HepG2 (cell line): ENCODE measurements at regions not wholly inside any gene's neighbourhood (a gene's known extent, or its start where the extent isn't known, plus 50 kb on each side); places are given as distances from the start of the nearest gene placed in this dataset.

ENCODE experiments used
- ATAC-seq: fragments of 200-7000 bp; cut with Tn5 transposase; 3 replicates; pipeline ENCODE4 v1.9.1; 2020; ENCODE audit warnings: mild to moderate bottlenecking, moderate library complexity
- BruUV-seq: library from RNA; stranded (reverse); fragments of 400-500 nt; replicated peaks from 2 replicates; lab custom pipeline; 2021; lab: Mats Ljungman, UMichigan
- CTCF ChIA-PET: fragments of 300-600 bp; formaldehyde crosslinking; extraction: SDS; loops from one replicate; lab custom pipeline; 2021; ENCODE audit warnings: low total read pairs, inconsistent platforms, low intra/inter-chr PET ratio; lab: Yijun Ruan, JAX
- POLR2A ChIA-PET: fragments of 350-600 bp; sonication (Branson Sonifier 250); formaldehyde crosslinking; loops from one replicate; lab custom pipeline; 2020; ENCODE audit warnings: antibody characterized with exemption, inconsistent platforms; lab: Yijun Ruan, JAX
- DNase-seq: peaks from one replicate; pipeline ENCODE4 v3.0.0-alpha.2; 2015; ENCODE audit warnings: low spot score
- FAIRE-seq: peaks from 3 replicates; lab custom pipeline; 2011; peaks lifted over from hg19 to GRCh38; lab: Jason Lieb, UNC
- H2AFZ ChIP-seq: one replicate; pipeline ENCODE4 v1.6.1; 2011; ENCODE audit warnings: low read length, inconsistent platforms
- H3K27ac ChIP-seq: fragments of 300-600 bp; 3 replicates; pipeline ENCODE4 v1.8.0; 2011; ENCODE audit warnings: mixed run types, mild to moderate bottlenecking, mixed read lengths, low read length, inconsistent platforms; ENCODE audit not compliant: insufficient read depth; ENCODE audit errors: extremely low read length
- H3K27me3 ChIP-seq, 2 experiments: fragments of 200-600 bp in 1 of 2; 2 replicates in 1 of 2; 3 replicates in 1 of 2; pipeline versions ENCODE4 v1.6.0 to v1.8.0; 2011; ENCODE audit warnings: low read length in 2 of 2, mild to moderate bottlenecking in 2 of 2, moderate library complexity in 2 of 2, inconsistent platforms in 1 of 2; ENCODE audit not compliant: insufficient read depth in 2 of 2, control insufficient read depth in 1 of 2
- H3K36me3 ChIP-seq, 2 experiments: fragments of 200-600 bp in 1 of 2; replicated peaks in 1 of 2; 2 replicates in 1 of 2; 3 replicates in 1 of 2; pipeline versions ENCODE4 v1.5.1 to v1.8.0; 2011; ENCODE audit warnings: low read length in 2 of 2, inconsistent platforms in 1 of 2; ENCODE audit not compliant: insufficient read depth in 2 of 2, control insufficient read depth in 1 of 2
- H3K4me1 ChIP-seq: 2 replicates; pipeline ENCODE4 v1.5.1; 2012; ENCODE audit warnings: low read length, inconsistent platforms; ENCODE audit not compliant: insufficient read depth
- H3K4me2 ChIP-seq: 2 replicates; pipeline ENCODE4 v1.6.0; 2011; ENCODE audit warnings: low read depth, low read length, inconsistent platforms
- H3K4me3 ChIP-seq, 3 experiments: fragments of 200-600 bp in 1 of 3; sonication (generic), shearing (Covaris generic) in 1 of 3; replicated peaks in 1 of 3; 2 replicates each; pipeline ENCODE4 v1.5.1; 2011 to 2016; ENCODE audit warnings: low read length in 3 of 3, inconsistent platforms in 2 of 3, low read depth in 2 of 3, mild to moderate bottlenecking in 2 of 3, control low read depth in 1 of 3, mixed read lengths in 1 of 3; ENCODE audit not compliant: insufficient read depth in 1 of 3
- H3K79me2 ChIP-seq: one replicate; pipeline ENCODE4 v1.6.1; 2011; ENCODE audit warnings: low read length, inconsistent platforms; ENCODE audit not compliant: insufficient read depth
- H3K9ac ChIP-seq: 2 replicates; pipeline ENCODE4 v1.6.0; 2011; ENCODE audit warnings: mild to moderate bottlenecking, low read depth, low read length, inconsistent platforms; ENCODE audit not compliant: insufficient read depth
- H3K9me3 ChIP-seq: 2 replicates; pipeline ENCODE4 v1.5.1; 2012; ENCODE audit warnings: mild to moderate bottlenecking, low read length
- H4K20me1 ChIP-seq: 2 replicates; pipeline ENCODE4 v1.6.0; 2011; ENCODE audit warnings: inconsistent platforms, mild to moderate bottlenecking, low read length, moderate library complexity; ENCODE audit not compliant: insufficient read depth
- HNRNPK ChIP-seq: fragments of 200-400 bp; formaldehyde crosslinking; IDR thresholded peaks from 2 replicates; pipeline ENCODE4 v1.6.1; 2018; ENCODE audit warnings: low read length, low read depth, moderate library complexity, mild to moderate bottlenecking; ENCODE audit not compliant: poor library complexity, severe bottlenecking
- MAF1 ChIP-seq: sonication (generic); formaldehyde crosslinking; IDR thresholded peaks from 2 replicates; pipeline ENCODE4 v1.5.0; 2020; ENCODE audit warnings: missing genetic modification reagents, borderline replicate concordance
- NFYB ChIP-seq: sonication (generic); formaldehyde crosslinking; IDR thresholded peaks from 2 replicates; pipeline ENCODE4 v1.4.0; 2020; ENCODE audit warnings: missing genetic modification reagents
- NPAS2 ChIP-seq: sonication (generic); formaldehyde crosslinking; IDR thresholded peaks from 2 replicates; pipeline ENCODE4 v1.8.0; 2022; ENCODE audit warnings: mild to moderate bottlenecking, missing genetic modification reagents, borderline replicate concordance
- RAD21 ChIP-seq: fragments of 450-650 bp; formaldehyde crosslinking; IDR thresholded peaks from 2 replicates; pipeline ENCODE4 v1.5.0; 2020; ENCODE audit warnings: mild to moderate bottlenecking
- SNRNP70 ChIP-seq: fragments of 200-400 bp; formaldehyde crosslinking; IDR thresholded peaks from 2 replicates; pipeline ENCODE4 v1.6.1; 2017; ENCODE audit warnings: mild to moderate bottlenecking, low read depth, low read length, moderate library complexity
- STAT6 ChIP-seq: sonication (generic); formaldehyde crosslinking; IDR thresholded peaks from 2 replicates; pipeline ENCODE4 v1.4.0; 2020; ENCODE audit warnings: missing genetic modification reagents, mild to moderate bottlenecking, borderline replicate concordance
- TAF15 ChIP-seq: fragments of 200-400 bp; formaldehyde crosslinking; IDR thresholded peaks from one replicate; pipeline ENCODE4 v1.6.1; 2018; ENCODE audit warnings: mild to moderate bottlenecking, low read depth, low read length; ENCODE audit not compliant: poor library complexity, severe bottlenecking
- ZBTB7B ChIP-seq: sonication (generic); formaldehyde crosslinking; IDR thresholded peaks from 2 replicates; pipeline ENCODE4 v1.4.0; 2020; ENCODE audit warnings: missing genetic modification reagents
- ZNF350 ChIP-seq: sonication (generic); formaldehyde crosslinking; IDR thresholded peaks from 2 replicates; pipeline ENCODE4 v1.4.0; 2020; ENCODE audit warnings: mild to moderate bottlenecking, low read depth, missing genetic modification reagents, borderline replicate concordance
- ZNF556 ChIP-seq: sonication (generic); formaldehyde crosslinking; IDR thresholded peaks from 2 replicates; pipeline ENCODE4 v1.4.0; 2020; ENCODE audit warnings: mild to moderate bottlenecking, missing genetic modification reagents, borderline replicate concordance
- ZNF737 ChIP-seq: sonication (generic); formaldehyde crosslinking; IDR thresholded peaks from 2 replicates; pipeline ENCODE4 v1.5.0; 2020; ENCODE audit warnings: missing genetic modification reagents, mild to moderate bottlenecking, borderline replicate concordance
- ZNF772 ChIP-seq: sonication (generic); formaldehyde crosslinking; IDR thresholded peaks from 2 replicates; pipeline ENCODE4 v1.5.0; 2020; ENCODE audit warnings: mild to moderate bottlenecking, missing genetic modification reagents
- ZNF777 ChIP-seq: sonication (generic); formaldehyde crosslinking; IDR thresholded peaks from 2 replicates; pipeline ENCODE4 v1.4.0; 2020; ENCODE audit warnings: missing genetic modification reagents
- WGBS: methylation state at CpG from one replicate; pipeline ENCODE4 v1.1.6; 2017; ENCODE audit warnings: low lambda C conversion rate; 5-methylcytosine and 5-hydroxymethylcytosine counted together
- in situ Hi-C: cut with HindIII; loops from 2 replicates; pipeline ENCODE4 v1.10.0; 2017; ENCODE audit warnings: low pct_unique_long_range_greater_than_20kb; ENCODE audit not compliant: extremely low pct_ligation_motif_present
- intact Hi-C: fragments of 100-400 bp; cut with micrococcal nuclease; formaldehyde crosslinking; loops from one replicate; pipeline ENCODE4 v1.10.0; 2022; ENCODE audit not compliant: unreplicated experiment
- TF ChIP-seq, protein P1 (sequence below): sonication (generic); formaldehyde crosslinking; IDR thresholded peaks from 2 replicates; pipeline ENCODE4 v1.5.0; 2020; ENCODE audit warnings: missing genetic modification reagents
- TF ChIP-seq, protein P2 (sequence below): sonication (generic); formaldehyde crosslinking; IDR thresholded peaks from 2 replicates; pipeline ENCODE4 v1.4.0; 2020; ENCODE audit warnings: mild to moderate bottlenecking, missing genetic modification reagents
- TF ChIP-seq, protein P3 (sequence below): sonication (generic); formaldehyde crosslinking; IDR thresholded peaks from 2 replicates; pipeline ENCODE4 v1.4.0; 2020; ENCODE audit warnings: mild to moderate bottlenecking, missing genetic modification reagents, borderline replicate concordance

DNA sequence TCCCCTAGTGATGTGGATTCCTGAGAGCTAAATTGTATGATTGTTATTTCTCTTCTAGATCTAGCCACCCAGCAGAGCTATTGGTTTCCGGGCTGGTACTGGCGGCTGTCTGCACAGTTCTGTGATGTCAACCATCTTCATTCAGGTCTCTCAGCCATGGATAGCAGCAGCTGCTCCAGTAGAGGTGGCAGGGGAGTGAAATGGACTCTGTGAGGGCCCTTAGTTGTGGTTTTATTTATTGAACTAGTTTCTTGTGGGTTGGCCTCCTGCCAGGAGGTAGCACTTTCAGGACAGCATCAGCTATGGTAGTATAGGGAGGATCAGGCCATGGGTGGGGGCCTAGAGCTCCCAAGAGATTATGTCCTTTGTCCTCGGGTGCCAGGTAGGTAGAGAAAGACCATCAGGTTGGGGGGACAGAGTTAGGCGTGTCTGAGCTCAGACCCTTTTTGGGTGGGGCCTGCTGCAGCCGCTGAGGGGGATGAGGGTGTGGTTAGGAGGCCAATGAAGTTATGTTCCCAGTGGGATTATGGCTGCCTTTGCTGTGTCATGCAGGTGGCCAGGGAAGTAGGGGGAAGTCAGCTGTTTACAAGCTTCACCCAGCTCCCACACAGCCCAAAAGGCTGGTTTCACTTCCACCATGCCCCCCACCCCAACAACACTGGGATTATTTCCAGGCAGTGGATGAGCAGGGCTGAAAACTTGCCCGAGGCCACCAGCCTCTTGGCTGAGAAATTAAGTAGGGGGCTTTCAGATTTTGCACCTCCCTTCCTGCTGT lies 55.1 kb upstream of the RGS4 start:
- Histone ChIP-seq H3K9ac (no peak overlapping the region), H3K36me3 (no peaks in the 10 kb centered on the region), H3K79me2 (no peaks in the 10 kb centered on the region), H3K4me2 (no peak overlapping the region), H2AFZ (no peak overlapping the region), H3K27ac (no peak overlapping the region), H4K20me1 (no peaks in the 10 kb centered on the region), H3K27me3 (no peaks in the 10 kb centered on the region), H3K4me1 (no peaks in the 10 kb centered on the region), H3K9me3 (no peaks in the 10 kb centered on the region), H3K4me3 (no peak overlapping the region)
- in situ Hi-C loops (no loop called here), intact Hi-C loops (no loop called here)
- ATAC-seq = no peak
- no TSS peak for BruUV-seq
- no peak for FAIRE-seq
- 1% methylated on average over 6 of the region's 6 CpGs for WGBS
- no peak for DNase-seq
- ChIA-PET CTCF (no interaction called here), POLR2A (no interaction called here)
- TF ChIP-seq ZNF737 (CRISPR knock-in tag) = no peak
- no peak for TF ChIP-seq TAF15
- TF ChIP-seq HNRNPK = no peak
- TF ChIP-seq NPAS2 (CRISPR knock-in tag) = no peak
- no peak for TF ChIP-seq NFYB (CRISPR knock-in tag)
- no peak for TF ChIP-seq STAT6 (CRISPR knock-in tag)
- TF ChIP-seq, protein P1, sequence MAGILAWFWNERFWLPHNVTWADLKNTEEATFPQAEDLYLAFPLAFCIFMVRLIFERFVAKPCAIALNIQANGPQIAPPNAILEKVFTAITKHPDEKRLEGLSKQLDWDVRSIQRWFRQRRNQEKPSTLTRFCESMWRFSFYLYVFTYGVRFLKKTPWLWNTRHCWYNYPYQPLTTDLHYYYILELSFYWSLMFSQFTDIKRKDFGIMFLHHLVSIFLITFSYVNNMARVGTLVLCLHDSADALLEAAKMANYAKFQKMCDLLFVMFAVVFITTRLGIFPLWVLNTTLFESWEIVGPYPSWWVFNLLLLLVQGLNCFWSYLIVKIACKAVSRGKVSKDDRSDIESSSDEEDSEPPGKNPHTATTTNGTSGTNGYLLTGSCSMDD (CRISPR knock-in tag) = no peak
- TF ChIP-seq ZBTB7B (CRISPR knock-in tag) = no peak
- no peak for TF ChIP-seq ZNF777 (CRISPR knock-in tag)
- TF ChIP-seq, protein P2, sequence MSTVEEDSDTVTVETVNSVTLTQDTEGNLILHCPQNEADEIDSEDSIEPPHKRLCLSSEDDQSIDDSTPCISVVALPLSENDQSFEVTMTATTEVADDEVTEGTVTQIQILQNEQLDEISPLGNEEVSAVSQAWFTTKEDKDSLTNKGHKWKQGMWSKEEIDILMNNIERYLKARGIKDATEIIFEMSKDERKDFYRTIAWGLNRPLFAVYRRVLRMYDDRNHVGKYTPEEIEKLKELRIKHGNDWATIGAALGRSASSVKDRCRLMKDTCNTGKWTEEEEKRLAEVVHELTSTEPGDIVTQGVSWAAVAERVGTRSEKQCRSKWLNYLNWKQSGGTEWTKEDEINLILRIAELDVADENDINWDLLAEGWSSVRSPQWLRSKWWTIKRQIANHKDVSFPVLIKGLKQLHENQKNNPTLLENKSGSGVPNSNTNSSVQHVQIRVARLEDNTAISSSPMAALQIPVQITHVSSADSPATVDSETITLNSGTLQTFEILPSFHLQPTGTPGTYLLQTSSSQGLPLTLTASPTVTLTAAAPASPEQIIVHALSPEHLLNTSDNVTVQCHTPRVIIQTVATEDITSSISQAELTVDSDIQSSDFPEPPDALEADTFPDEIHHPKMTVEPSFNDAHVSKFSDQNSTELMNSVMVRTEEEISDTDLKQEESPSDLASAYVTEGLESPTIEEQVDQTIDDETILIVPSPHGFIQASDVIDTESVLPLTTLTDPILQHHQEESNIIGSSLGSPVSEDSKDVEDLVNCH = no peak
- TF ChIP-seq ZNF350 (CRISPR knock-in tag) = no peak
- TF ChIP-seq, protein P3, sequence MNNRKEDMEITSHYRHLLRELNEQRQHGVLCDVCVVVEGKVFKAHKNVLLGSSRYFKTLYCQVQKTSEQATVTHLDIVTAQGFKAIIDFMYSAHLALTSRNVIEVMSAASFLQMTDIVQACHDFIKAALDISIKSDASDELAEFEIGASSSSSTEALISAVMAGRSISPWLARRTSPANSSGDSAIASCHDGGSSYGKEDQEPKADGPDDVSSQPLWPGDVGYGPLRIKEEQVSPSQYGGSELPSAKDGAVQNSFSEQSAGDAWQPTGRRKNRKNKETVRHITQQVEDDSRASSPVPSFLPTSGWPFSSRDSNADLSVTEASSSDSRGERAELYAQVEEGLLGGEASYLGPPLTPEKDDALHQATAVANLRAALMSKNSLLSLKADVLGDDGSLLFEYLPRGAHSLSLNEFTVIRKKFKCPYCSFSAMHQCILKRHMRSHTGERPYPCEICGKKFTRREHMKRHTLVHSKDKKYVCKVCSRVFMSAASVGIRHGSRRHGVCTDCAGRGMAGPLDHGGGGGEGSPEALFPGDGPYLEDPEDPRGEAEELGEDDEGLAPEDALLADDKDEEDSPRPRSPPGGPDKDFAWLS (CRISPR knock-in tag) = no peak
- TF ChIP-seq ZNF772 (CRISPR knock-in tag) = no peak
- no peak for TF ChIP-seq SNRNP70
- no peak for TF ChIP-seq ZNF556 (CRISPR knock-in tag)
- no peak for TF ChIP-seq MAF1 (CRISPR knock-in tag)
- no peak for TF ChIP-seq RAD21 (CRISPR knock-in tag)
